ENCODE measurements at regions not wholly inside any gene's neighbourhood (a gene's known extent, or its start where the extent isn't known, plus 50 kb on each side); places are given as distances from the start of the nearest gene placed in this dataset.

DNA sequence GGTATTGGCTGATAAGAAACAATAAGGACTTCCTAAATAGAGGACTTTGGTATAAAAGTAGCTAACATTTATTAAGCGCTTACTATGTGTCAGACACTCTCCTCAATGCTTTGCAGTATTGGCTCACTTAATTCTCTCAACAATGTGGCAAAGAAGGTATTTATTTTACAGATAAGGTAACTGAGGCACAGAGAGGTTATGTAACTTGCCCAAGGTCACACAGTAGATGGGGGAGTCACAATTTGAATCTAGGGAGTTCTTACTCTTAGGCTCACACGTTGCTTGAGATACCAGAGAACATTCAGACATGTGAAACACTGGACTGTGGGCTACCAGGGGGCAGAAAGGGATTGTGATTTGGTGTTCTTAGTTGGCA is 60.8 kb upstream of the GPR158 start:
- no peaks in the 10 kb centered on the region for H3K4me1 ChIP-seq
- DNase-seq (ENCODE audit: low spot score in 2 of 2), result no peak
- no peaks in the 10 kb centered on the region for H3K27me3 ChIP-seq
- no peaks in the 10 kb centered on the region for H3K9me3 ChIP-seq
- H3K27ac ChIP-seq, result no peak overlapping the region
- H3K36me3 ChIP-seq, result no peaks in the 10 kb centered on the region
- TF ChIP-seq POLR2AphosphoS5 (IDR thresholded peaks at IDR 0.05), result no peak
- TF ChIP-seq POLR2A (IDR thresholded peaks at IDR 0.05), result no peak
- TF ChIP-seq, protein P1, sequence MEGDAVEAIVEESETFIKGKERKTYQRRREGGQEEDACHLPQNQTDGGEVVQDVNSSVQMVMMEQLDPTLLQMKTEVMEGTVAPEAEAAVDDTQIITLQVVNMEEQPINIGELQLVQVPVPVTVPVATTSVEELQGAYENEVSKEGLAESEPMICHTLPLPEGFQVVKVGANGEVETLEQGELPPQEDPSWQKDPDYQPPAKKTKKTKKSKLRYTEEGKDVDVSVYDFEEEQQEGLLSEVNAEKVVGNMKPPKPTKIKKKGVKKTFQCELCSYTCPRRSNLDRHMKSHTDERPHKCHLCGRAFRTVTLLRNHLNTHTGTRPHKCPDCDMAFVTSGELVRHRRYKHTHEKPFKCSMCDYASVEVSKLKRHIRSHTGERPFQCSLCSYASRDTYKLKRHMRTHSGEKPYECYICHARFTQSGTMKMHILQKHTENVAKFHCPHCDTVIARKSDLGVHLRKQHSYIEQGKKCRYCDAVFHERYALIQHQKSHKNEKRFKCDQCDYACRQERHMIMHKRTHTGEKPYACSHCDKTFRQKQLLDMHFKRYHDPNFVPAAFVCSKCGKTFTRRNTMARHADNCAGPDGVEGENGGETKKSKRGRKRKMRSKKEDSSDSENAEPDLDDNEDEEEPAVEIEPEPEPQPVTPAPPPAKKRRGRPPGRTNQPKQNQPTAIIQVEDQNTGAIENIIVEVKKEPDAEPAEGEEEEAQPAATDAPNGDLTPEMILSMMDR (IDR thresholded peaks at IDR 0.05), result no peak
- H3K4me3 ChIP-seq, result no peak overlapping the region
- intact Hi-C loops (cut with DNase I; ENCODE audit: low total_unique reads), result no loop called here

DNA sequence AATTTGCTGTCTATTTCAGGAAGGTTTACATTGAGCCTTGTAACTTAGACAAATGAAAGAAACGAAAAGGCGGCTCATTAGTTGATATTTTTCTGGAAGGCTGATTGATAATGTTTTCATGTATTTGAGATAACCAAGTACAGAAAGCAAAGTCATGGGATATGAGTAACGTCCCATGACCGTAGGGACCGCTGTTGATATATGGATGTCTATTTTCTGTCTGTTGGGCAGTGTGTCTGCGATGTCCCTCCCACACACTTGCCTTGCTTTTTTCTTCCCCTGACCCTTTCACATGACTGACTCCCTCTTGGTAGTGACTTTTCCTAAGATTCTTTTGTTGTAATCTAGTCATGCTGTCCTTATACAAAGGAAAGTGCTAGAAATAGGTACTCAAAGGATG is 57.0 kb upstream of the GPR158 start:
- Histone ChIP-seq H3K27ac (no peak overlapping the region), H3K4me3 (no peak overlapping the region), H3K27me3 (no peaks in the 10 kb centered on the region), H3K4me1 (no peaks in the 10 kb centered on the region), H3K9me3 (peaks cover 0 to 8% of the 10 kb centered on the region in 2 donors), H3K36me3 (no peaks in the 10 kb centered on the region)
- TF ChIP-seq POLR2AphosphoS5 (IDR thresholded peaks at IDR 0.05) (no peak), POLR2A (IDR thresholded peaks at IDR 0.05) (no peak)
- TF ChIP-seq, protein P1 (IDR thresholded peaks at IDR 0.05), result no peak
- intact Hi-C loops (cut with DNase I; ENCODE audit: low total_unique reads), result no loop called here
- no peak for DNase-seq (ENCODE audit: low spot score in 2 of 2)

DNA sequence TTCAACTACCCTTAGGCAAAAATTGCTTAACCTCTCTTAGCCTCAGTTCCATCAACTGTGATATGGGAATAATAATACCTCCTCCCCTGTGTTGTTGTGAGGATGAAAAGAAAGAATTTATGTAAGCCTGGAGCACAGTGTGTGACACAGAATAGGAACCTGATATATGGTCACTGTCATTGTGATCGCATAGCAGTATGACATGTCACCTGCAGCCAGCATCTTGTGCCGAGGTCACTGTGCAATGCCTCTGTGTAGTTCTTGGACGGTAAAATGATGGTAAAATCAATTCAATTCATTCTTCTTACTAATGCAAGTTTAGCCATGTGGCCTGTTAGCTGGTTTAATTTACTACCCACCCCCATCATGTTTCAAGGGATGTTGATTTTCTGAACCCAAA is 54.6 kb upstream of the GPR158 start:
- Histone ChIP-seq H3K4me3 (no peak overlapping the region), H3K4me1 (no peaks in the 10 kb centered on the region), H3K36me3 (no peaks in the 10 kb centered on the region), H3K9me3 (peaks cover 0 to 8% of the 10 kb centered on the region in 2 donors), H3K27ac (no peak overlapping the region), H3K27me3 (no peaks in the 10 kb centered on the region)
- TF ChIP-seq POLR2AphosphoS5 (IDR thresholded peaks at IDR 0.05), result no peak
- no peak for TF ChIP-seq POLR2A (IDR thresholded peaks at IDR 0.05)
- TF ChIP-seq, protein P1 (IDR thresholded peaks at IDR 0.05), result no peak
- intact Hi-C loops (cut with DNase I; ENCODE audit: low total_unique reads), result no loop called here
- DNase-seq (ENCODE audit: low spot score in 2 of 2), result no peak
